Choroid plexus epithelial cell (primary cell): ENCODE measurements at regions not wholly inside any gene's neighbourhood (a gene's known extent, or its start where the extent isn't known, plus 50 kb on each side); places are given as distances from the start of the nearest gene placed in this dataset.

Experiments used
- DNase-seq: peaks from one replicate; pipeline ENCODE4 v3.0.0-alpha.2; 2010; ENCODE audit warnings: low read depth
- H3K4me3 ChIP-seq: 2 replicates; pipeline ENCODE4 v1.5.1; 2011; ENCODE audit warnings: low read depth, mild to moderate bottlenecking, control low read depth, low read length, moderate library complexity
- CTCF ChIP-seq: conservative IDR thresholded peaks from 2 replicates; pipeline ENCODE4 v1.5.1; 2011; ENCODE audit warnings: low read depth, mild to moderate bottlenecking, control low read depth, inconsistent platforms, low read length, moderate library complexity

- DNase-seq: no peak
- TF ChIP-seq CTCF: no peak
- peak overlapping the region; percentile 47 for H3K4me3 ChIP-seq
These were observed 49.9 kb upstream of the WNT7B start for GRCh38 chr22:46026899-46027210.

GRCh38 chr22:46027211-46028105 is 50.5 kb upstream of the WNT7B start:
- no peak for DNase-seq
- TF ChIP-seq CTCF: no peak
- H3K4me3 ChIP-seq: peak overlapping the region; percentile 47

- DNase-seq: no peak
- TF ChIP-seq CTCF: no peak
- H3K4me3 ChIP-seq: no peak overlapping the region
These were observed 51.4 kb upstream of the WNT7B start for GRCh38 chr22:46028106-46028991.

- H3K4me3 ChIP-seq: no peak overlapping the region
- DNase-seq: no peak
- TF ChIP-seq CTCF: no peak
These were observed 52.1 kb upstream of the WNT7B start for GRCh38 chr22:46029036-46029435.

- H3K4me3 ChIP-seq: no peak overlapping the region
- TF ChIP-seq CTCF: peak; percentile 46
- peak; percentile 58 for DNase-seq
These were observed 52.7 kb upstream of the WNT7B start for GRCh38 chr22:46029574-46030200.

- DNase-seq: no peak
These were observed 53.4 kb upstream of the WNT7B start for GRCh38 chr22:46030231-46030880.

More at GRCh38 chr22:46030231-46030880, 53.4 kb upstream of the WNT7B start:
- H3K4me3 ChIP-seq: no peak overlapping the region
- no peak for TF ChIP-seq CTCF
